ENCODE measurements at regions not wholly inside any gene's neighbourhood (a gene's known extent, or its start where the extent isn't known, plus 50 kb on each side); places are given as distances from the start of the nearest gene placed in this dataset.

GRCh38 chr1:81129366-81129765 lies 671.4 kb upstream of the ADGRL2 start:
- no peak for TF ChIP-seq CTCF (IDR thresholded peaks at IDR 0.05)
- no peak for TF ChIP-seq POLR2A (IDR thresholded peaks at IDR 0.05)
